ENCODE measurements at regions not wholly inside any gene's neighbourhood (a gene's known extent, or its start where the extent isn't known, plus 50 kb on each side); places are given as distances from the start of the nearest gene placed in this dataset.

- ChIA-PET POLR2A (no interaction called here), SMC1A (ENCODE audit: uncharacterized antibody, unreplicated experiment) (no interaction called here), CTCF (no interaction called here), RAD21 (ENCODE audit: unreplicated experiment) (no interaction called here)
- 0% methylated on average over 3 of the region's 3 CpGs for WGBS (ENCODE audit: insufficient coverage, insufficient replicate concordance, low lambda C conversion rate, missing lambda C conversion rate)
- in situ Hi-C loops (cut with MboI), result no loop called here
- BruUV-seq (replicated peaks), result no TSS peak
- Histone ChIP-seq H3K9ac (ENCODE audit: control insufficient read depth, insufficient read depth, low read length) (no peak overlapping the region), H3K4me3 (no peak overlapping the region), H4K20me1 (ENCODE audit: control insufficient read depth, insufficient read depth) (no peaks in the 10 kb centered on the region), H3K4me1 (ENCODE audit: control insufficient read depth, insufficient read depth, low read length) (no peaks in the 10 kb centered on the region), H3K36me3 (ENCODE audit: control insufficient read depth in 2 of 2, insufficient read depth in 2 of 2, low read length in 1 of 2) (no peaks in the 10 kb centered on the region), H2AFZ (ENCODE audit: control insufficient read depth, low read depth, low read length) (no peak overlapping the region), H3K79me2 (ENCODE audit: control insufficient read depth, insufficient read depth, low read length) (no peaks in the 10 kb centered on the region), H3K27me3 (replicated peaks in 1 of 2; ENCODE audit: control insufficient read depth in 2 of 2, insufficient read depth in 2 of 2, low read length in 1 of 2) (no peaks in the 10 kb centered on the region), H3K9me3 (replicated peaks; ENCODE audit: control insufficient read depth, insufficient read depth, low read length) (no peaks in the 10 kb centered on the region), H3K27ac (ENCODE audit: control insufficient read depth, insufficient read depth) (no peak overlapping the region), H3K4me2 (ENCODE audit: control insufficient read depth, insufficient read depth) (no peak overlapping the region)
- no peak for FAIRE-seq
- TF ChIP-seq ZBED1 (IDR thresholded peaks at IDR 0.05; ENCODE audit: borderline replicate concordance) (no peak), ZNF24 (IDR thresholded peaks at IDR 0.05) (no peak), ZNF207 (IDR thresholded peaks at IDR 0.05; ENCODE audit: borderline replicate concordance) (no peak), IRF5 (IDR thresholded peaks at IDR 0.05; ENCODE audit: borderline replicate concordance) (no peak), SMC3 (IDR thresholded peaks at IDR 0.05; ENCODE audit: borderline replicate concordance, low read length) (no peak), SPI1 (IDR thresholded peaks at IDR 0.05; ENCODE audit: borderline replicate concordance, insufficient read depth, low read depth, low read length) (no peak), PAX8 (IDR thresholded peaks at IDR 0.05) (no peak), EGR1 (IDR thresholded peaks at IDR 0.05; ENCODE audit: borderline replicate concordance in 1 of 2, low read depth in 2 of 2, low read length in 2 of 2) (no peak), TAF1 (IDR thresholded peaks at IDR 0.05; ENCODE audit: borderline replicate concordance, low read depth, low read length) (no peak), NFIC (IDR thresholded peaks at IDR 0.05; ENCODE audit: low read depth, low read length) (no peak), ZNF384 (IDR thresholded peaks at IDR 0.05; ENCODE audit: borderline replicate concordance, low read depth, low read length) (no peak), TCF12 (IDR thresholded peaks at IDR 0.05; ENCODE audit: low read depth, low read length) (no peak), STAT1 (conservative IDR thresholded peaks at IDR 0.05) (no peak), RBBP5 (conservative IDR thresholded peaks at IDR 0.05) (no peak), RUNX3 (IDR thresholded peaks at IDR 0.05; ENCODE audit: low read length) (no peak), ATF3 (IDR thresholded peaks at IDR 0.05; ENCODE audit: borderline replicate concordance, extremely low read depth, low read depth, low read length) (no peak), ZNF217 (IDR thresholded peaks at IDR 0.05) (no peak), USF1 (IDR thresholded peaks at IDR 0.05; ENCODE audit: borderline replicate concordance, extremely low read length, insufficient read depth, low read depth, low read length) (no peak)
- TF ChIP-seq, protein P1, sequence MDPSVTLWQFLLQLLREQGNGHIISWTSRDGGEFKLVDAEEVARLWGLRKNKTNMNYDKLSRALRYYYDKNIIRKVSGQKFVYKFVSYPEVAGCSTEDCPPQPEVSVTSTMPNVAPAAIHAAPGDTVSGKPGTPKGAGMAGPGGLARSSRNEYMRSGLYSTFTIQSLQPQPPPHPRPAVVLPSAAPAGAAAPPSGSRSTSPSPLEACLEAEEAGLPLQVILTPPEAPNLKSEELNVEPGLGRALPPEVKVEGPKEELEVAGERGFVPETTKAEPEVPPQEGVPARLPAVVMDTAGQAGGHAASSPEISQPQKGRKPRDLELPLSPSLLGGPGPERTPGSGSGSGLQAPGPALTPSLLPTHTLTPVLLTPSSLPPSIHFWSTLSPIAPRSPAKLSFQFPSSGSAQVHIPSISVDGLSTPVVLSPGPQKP (IDR thresholded peaks at IDR 0.05; ENCODE audit: low read depth, low read length), result no peak
- no peak for DNase-seq (ENCODE audit: low read depth, low spot score)
- intact Hi-C loops (cut with micrococcal nuclease; ENCODE audit: unreplicated experiment), result no loop called here
- ATAC-seq, result no peak
These were observed 828.9 kb downstream of the TLR4 start for GRCh38 chr9:118533101-118533500.

Data from GM12878 (cell line).